ENCODE measurements at regions not wholly inside any gene's neighbourhood (a gene's known extent, or its start where the extent isn't known, plus 50 kb on each side); places are given as distances from the start of the nearest gene placed in this dataset.

GRCh38 chr13:90107661-90108060, 1239.8 kb upstream of the MIR17HG start:
- DNase-seq: no peak

GRCh38 chr13:90108547-90108946, 1238.9 kb upstream of the MIR17HG start:
- no peak for DNase-seq

GRCh38 chr13:90116121-90116520, 1231.4 kb upstream of the MIR17HG start:
- DNase-seq: no peak

GRCh38 chr13:90118467-90119071, 1228.9 kb upstream of the MIR17HG start:
- DNase-seq: no peak

- no peak for DNase-seq
Observed at GRCh38 chr13:90120026-90120425, 1227.5 kb upstream of the MIR17HG start.

GRCh38 chr13:90121784-90122183, 1225.7 kb upstream of the MIR17HG start:
- DNase-seq: no peak

- DNase-seq: no peak
Observed at GRCh38 chr13:90122531-90122930, 1225.0 kb upstream of the MIR17HG start.

- DNase-seq: no peak
Observed at GRCh38 chr13:90135558-90135957, 1211.9 kb upstream of the MIR17HG start.

- no peak for DNase-seq
Observed at GRCh38 chr13:90142251-90142650, 1205.2 kb upstream of the MIR17HG start.

GRCh38 chr13:90154311-90154960, 1193.1 kb upstream of the MIR17HG start:
- DNase-seq: no peak

GRCh38 chr13:90156390-90156789, 1191.1 kb upstream of the MIR17HG start:
- no peak for DNase-seq

GRCh38 chr13:90168953-90169352, 1178.5 kb upstream of the MIR17HG start:
- DNase-seq: no peak

GRCh38 chr13:90170208-90170607, 1177.3 kb upstream of the MIR17HG start:
- DNase-seq: no peak

GRCh38 chr13:90171649-90172048, 1175.8 kb upstream of the MIR17HG start:
- no peak for DNase-seq

- DNase-seq: no peak
Observed at GRCh38 chr13:90177512-90177911, 1170.0 kb upstream of the MIR17HG start.

GRCh38 chr13:90184355-90184754, 1163.1 kb upstream of the MIR17HG start:
- no peak for DNase-seq

- no peak for DNase-seq
Observed at GRCh38 chr13:90185734-90186133, 1161.8 kb upstream of the MIR17HG start.

GRCh38 chr13:90187478-90188350, 1159.8 kb upstream of the MIR17HG start:
- DNase-seq: no peak

- no peak for DNase-seq
Observed at GRCh38 chr13:90188351-90188636, 1159.2 kb upstream of the MIR17HG start.

- DNase-seq: no peak
Observed at GRCh38 chr13:90197722-90198121, 1149.8 kb upstream of the MIR17HG start.

- DNase-seq: no peak
Observed at GRCh38 chr13:90201202-90201601, 1146.3 kb upstream of the MIR17HG start.

- DNase-seq: no peak
Observed at GRCh38 chr13:90201676-90202460, 1145.6 kb upstream of the MIR17HG start.
